ENCODE measurements at regions not wholly inside any gene's neighbourhood (a gene's known extent, or its start where the extent isn't known, plus 50 kb on each side); places are given as distances from the start of the nearest gene placed in this dataset.
A peak's percentile ranks its signal among the peaks of the same experiment; 100 is the strongest.
"Not testable (repeated sequence)": the region's sequence is repeated elsewhere in the genome, so short reads cannot be mapped to it uniquely, and the experiment has no call there.

GRCh38 chr14:21807975-21808374, 134.4 kb upstream of the OR4E1 start:
- no peak for DNase-seq (ENCODE audit: low read depth)
- no peak for TF ChIP-seq CTCF (conservative IDR thresholded peaks at IDR 0.05; ENCODE audit: low read depth, low read length)
- no peak overlapping the region for H3K4me3 ChIP-seq (ENCODE audit: low read depth, low read length)

GRCh38 chr14:21804981-21805380, 131.4 kb upstream of the OR4E1 start:
- no peak for TF ChIP-seq CTCF (conservative IDR thresholded peaks at IDR 0.05; ENCODE audit: low read depth, low read length)
- no peak overlapping the region for H3K4me3 ChIP-seq (ENCODE audit: low read depth, low read length)
- DNase-seq (ENCODE audit: low read depth), result no peak

GRCh38 chr14:21802441-21802840, 128.8 kb upstream of the OR4E1 start:
- no peak for TF ChIP-seq CTCF (conservative IDR thresholded peaks at IDR 0.05; ENCODE audit: low read depth, low read length)
- no peak overlapping the region for H3K4me3 ChIP-seq (ENCODE audit: low read depth, low read length)
- DNase-seq (ENCODE audit: low read depth), result no peak

GRCh38 chr14:21796916-21797315, 123.3 kb upstream of the OR4E1 start:
- peak; percentile 30 for DNase-seq (ENCODE audit: low read depth)
- no peak overlapping the region for H3K4me3 ChIP-seq (ENCODE audit: low read depth, low read length)
- TF ChIP-seq CTCF (conservative IDR thresholded peaks at IDR 0.05; ENCODE audit: low read depth, low read length), result peak; percentile 43

GRCh38 chr14:21795456-21795855, 121.8 kb upstream of the OR4E1 start:
- DNase-seq (ENCODE audit: low read depth), result no peak
- TF ChIP-seq CTCF (conservative IDR thresholded peaks at IDR 0.05; ENCODE audit: low read depth, low read length), result no peak
- no peak overlapping the region for H3K4me3 ChIP-seq (ENCODE audit: low read depth, low read length)

- DNase-seq (ENCODE audit: low read depth), result no peak
- no peak overlapping the region for H3K4me3 ChIP-seq (ENCODE audit: low read depth, low read length)
- no peak for TF ChIP-seq CTCF (conservative IDR thresholded peaks at IDR 0.05; ENCODE audit: low read depth, low read length)
Measured at GRCh38 chr14:21791749-21792148, 118.1 kb upstream of the OR4E1 start.

- DNase-seq (ENCODE audit: low read depth); H3K4me3 ChIP-seq (ENCODE audit: low read depth, low read length): not testable (repeated sequence)
Measured at GRCh38 chr14:21788687-21789086, 115.1 kb upstream of the OR4E1 start.

- not testable (repeated sequence) for DNase-seq (ENCODE audit: low read depth)
Measured at GRCh38 chr14:21787242-21787641, 113.6 kb upstream of the OR4E1 start.

More at GRCh38 chr14:21787242-21787641, 113.6 kb upstream of the OR4E1 start:
- not testable (repeated sequence) for H3K4me3 ChIP-seq (ENCODE audit: low read depth, low read length)

All from choroid plexus epithelial cell (primary cell).